ENCODE measurements at regions not wholly inside any gene's neighbourhood (a gene's known extent, or its start where the extent isn't known, plus 50 kb on each side); places are given as distances from the start of the nearest gene placed in this dataset.
"Not testable (repeated sequence)": the region's sequence is repeated elsewhere in the genome, so short reads cannot be mapped to it uniquely, and the experiment has no call there.

DNA sequence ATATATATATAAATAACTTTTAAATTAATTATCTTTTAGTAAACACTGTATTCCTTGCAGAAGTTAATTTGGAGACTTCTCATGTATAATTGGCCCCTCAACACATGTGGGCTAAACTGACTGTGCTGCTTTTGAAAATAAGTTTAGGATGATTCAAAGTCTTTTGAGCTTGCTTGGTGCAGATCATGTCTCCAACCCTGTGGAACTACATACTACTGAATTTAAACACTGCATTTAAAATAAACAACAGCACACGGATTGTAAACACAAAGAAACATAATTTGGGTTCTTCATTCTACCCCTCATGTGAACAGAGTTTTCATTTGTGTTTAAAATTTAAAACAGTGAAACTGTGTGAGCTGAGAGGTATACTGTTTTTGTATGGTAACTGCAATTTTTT, 167.7 kb downstream of the DDX1 start:
- DNase-seq (ENCODE audit: insufficient read length, low spot score), result no peak
- TF ChIP-seq POLR2A (IDR thresholded peaks at IDR 0.05; ENCODE audit: low read depth, low read length) (no peak), POU2F2 (IDR thresholded peaks at IDR 0.05; ENCODE audit: low read depth, low read length) (no peak), PAX5 (IDR thresholded peaks at IDR 0.05; ENCODE audit: insufficient read depth, low read length, severe bottlenecking) (no peak), TAF1 (IDR thresholded peaks at IDR 0.05; ENCODE audit: low read depth, low read length) (no peak), POLR2AphosphoS5 (IDR thresholded peaks at IDR 0.05; ENCODE audit: low read depth, low read length) (no peak), SPI1 (IDR thresholded peaks at IDR 0.05; ENCODE audit: low read depth, low read length) (no peak)
- FAIRE-seq, result no peak

DNA sequence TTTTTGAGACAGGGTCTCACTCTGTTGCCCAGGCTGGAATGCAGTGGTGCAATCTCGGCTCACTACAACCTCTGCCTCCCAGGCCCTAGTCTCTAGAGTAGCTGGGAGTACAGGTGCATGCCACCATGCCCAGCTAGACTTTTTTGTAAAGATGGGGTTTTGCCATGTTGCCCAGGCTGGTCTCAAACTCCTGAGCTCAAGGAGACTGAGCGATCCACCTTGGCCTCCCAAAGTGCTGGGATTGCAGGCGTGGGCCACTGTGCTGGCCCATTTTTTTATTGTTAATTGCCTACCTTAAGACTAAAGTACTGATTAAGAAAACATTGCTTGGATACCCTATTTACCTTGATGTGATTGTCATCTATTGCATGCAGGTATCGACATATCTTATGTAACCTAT, 168.1 kb downstream of the DDX1 start:
- DNase-seq (ENCODE audit: insufficient read length, low spot score); FAIRE-seq: not testable (repeated sequence)

DNA sequence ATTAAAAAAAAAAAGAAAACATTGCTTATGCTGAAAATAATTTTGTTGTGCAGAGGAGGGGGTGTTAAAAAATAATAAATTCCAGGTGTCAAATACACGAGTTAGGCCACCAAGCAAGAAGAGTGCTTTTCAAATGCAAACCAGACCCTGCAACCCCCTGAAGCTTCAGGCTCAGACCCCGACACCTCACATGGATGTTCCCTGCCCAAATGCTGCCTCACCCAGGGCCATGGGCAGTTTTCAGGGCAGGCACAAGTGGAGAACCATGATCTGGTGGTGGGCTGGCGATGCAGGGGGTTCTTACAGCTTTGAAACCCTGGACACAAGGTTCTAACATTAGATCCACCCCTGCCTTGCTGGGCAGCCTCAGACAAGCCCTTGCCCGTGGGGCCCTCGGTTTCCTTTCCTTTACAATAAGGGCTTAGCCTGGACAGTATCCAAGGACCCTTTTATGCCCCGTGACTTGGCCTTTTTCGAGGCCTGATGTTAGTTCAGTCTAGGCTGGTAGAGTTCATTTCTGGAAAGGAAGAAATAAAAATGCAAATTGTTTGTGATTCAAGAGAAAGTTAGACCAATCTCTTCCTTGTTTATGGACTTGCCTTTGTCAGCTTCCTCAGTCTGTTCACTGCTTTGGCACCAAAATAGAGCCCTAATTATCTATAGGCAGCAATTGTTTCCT, 168.7 kb downstream of the DDX1 start:
- TF ChIP-seq POLR2A (IDR thresholded peaks at IDR 0.05; ENCODE audit: low read depth, low read length) (no peak), SPI1 (IDR thresholded peaks at IDR 0.05; ENCODE audit: low read depth, low read length) (no peak), POLR2AphosphoS5 (IDR thresholded peaks at IDR 0.05; ENCODE audit: low read depth, low read length) (no peak), POU2F2 (IDR thresholded peaks at IDR 0.05; ENCODE audit: low read depth, low read length) (no peak), PAX5 (IDR thresholded peaks at IDR 0.05; ENCODE audit: insufficient read depth, low read length, severe bottlenecking) (no peak), TAF1 (IDR thresholded peaks at IDR 0.05; ENCODE audit: low read depth, low read length) (no peak)
- no peak for DNase-seq (ENCODE audit: insufficient read length, low spot score)
- no peak for FAIRE-seq

DNA sequence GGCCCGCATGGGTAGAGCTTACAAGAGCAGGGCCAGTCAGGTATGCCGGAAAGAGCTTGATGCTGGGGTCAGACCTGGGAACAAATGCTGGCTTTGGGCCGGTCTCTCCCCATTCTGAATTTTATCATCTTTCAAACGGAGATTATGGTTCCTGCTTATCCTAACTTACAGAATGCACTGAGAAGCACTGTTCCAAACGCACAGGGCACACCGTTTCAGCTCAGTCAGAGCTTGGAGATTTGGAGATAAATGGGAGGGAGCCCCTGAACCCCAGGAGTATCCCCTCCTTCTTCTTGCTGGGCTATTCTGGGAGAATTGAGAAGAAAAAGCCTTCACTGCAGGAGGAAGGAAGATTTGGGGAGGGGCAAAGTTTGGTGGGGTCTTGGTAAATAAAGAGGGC, 169.4 kb downstream of the DDX1 start:
- no peak for FAIRE-seq
- TF ChIP-seq POLR2AphosphoS5 (IDR thresholded peaks at IDR 0.05; ENCODE audit: low read depth, low read length) (no peak), POU2F2 (IDR thresholded peaks at IDR 0.05; ENCODE audit: low read depth, low read length) (no peak), POLR2A (IDR thresholded peaks at IDR 0.05; ENCODE audit: low read depth, low read length) (no peak), TAF1 (IDR thresholded peaks at IDR 0.05; ENCODE audit: low read depth, low read length) (no peak)
- no peak for DNase-seq (ENCODE audit: insufficient read length, low spot score)

DNA sequence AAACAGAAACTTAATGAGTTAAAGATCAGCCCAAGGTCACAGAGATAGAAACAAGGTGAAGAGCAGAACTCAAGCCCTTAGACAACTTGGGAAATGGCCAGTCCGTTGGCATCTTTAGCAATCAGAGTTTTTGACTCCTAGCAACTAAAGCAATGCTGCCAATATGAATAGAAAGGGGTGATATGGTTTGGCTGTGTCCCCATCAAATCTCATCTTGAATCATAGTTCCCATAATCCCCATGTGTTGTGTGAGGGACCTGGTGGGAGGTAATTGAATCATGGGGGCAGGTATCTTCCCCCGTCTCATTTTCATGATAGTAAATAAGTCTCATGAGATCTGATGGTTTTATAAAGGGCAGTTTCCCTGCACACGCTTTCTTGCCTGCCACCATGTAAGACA, 170.2 kb downstream of the DDX1 start:
- no peak for FAIRE-seq
- TF ChIP-seq POLR2AphosphoS5 (IDR thresholded peaks at IDR 0.05; ENCODE audit: low read depth, low read length) (no peak), TAF1 (IDR thresholded peaks at IDR 0.05; ENCODE audit: low read depth, low read length) (no peak), PAX5 (IDR thresholded peaks at IDR 0.05; ENCODE audit: insufficient read depth, low read length, severe bottlenecking) (no peak), POU2F2 (IDR thresholded peaks at IDR 0.05; ENCODE audit: low read depth, low read length) (no peak), SPI1 (IDR thresholded peaks at IDR 0.05; ENCODE audit: low read depth, low read length) (no peak), POLR2A (IDR thresholded peaks at IDR 0.05; ENCODE audit: low read depth, low read length) (no peak)
- DNase-seq (ENCODE audit: insufficient read length, low spot score), result no peak

DNA sequence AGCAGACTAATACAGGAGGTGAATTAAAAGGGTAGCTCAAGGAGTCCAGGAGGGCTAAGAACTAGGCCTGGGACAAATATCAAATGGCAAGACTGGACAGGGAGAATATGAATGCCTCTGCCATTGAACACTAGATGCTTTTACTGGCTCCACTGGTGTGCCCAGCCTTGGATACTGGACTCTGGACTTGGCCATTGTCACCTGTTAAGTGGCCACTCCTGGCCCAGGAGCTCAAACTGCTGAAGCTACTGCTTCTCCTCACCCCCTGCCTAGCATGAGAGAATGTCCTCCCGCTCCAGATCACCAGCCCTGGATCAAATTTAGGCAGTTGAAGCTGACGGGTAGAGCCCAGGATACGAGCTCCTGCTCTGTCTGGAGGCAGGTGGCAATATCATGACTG, 170.8 kb downstream of the DDX1 start:
- FAIRE-seq (no peak), DNase-seq (ENCODE audit: insufficient read length, low spot score) (no peak)
- no peak for TF ChIP-seq POLR2AphosphoS5 (IDR thresholded peaks at IDR 0.05; ENCODE audit: low read depth, low read length)
- no peak for TF ChIP-seq SPI1 (IDR thresholded peaks at IDR 0.05; ENCODE audit: low read depth, low read length)
- no peak for TF ChIP-seq POLR2A (IDR thresholded peaks at IDR 0.05; ENCODE audit: low read depth, low read length)
- no peak for TF ChIP-seq PAX5 (IDR thresholded peaks at IDR 0.05; ENCODE audit: insufficient read depth, low read length, severe bottlenecking)
- TF ChIP-seq POU2F2 (IDR thresholded peaks at IDR 0.05; ENCODE audit: low read depth, low read length), result no peak
- TF ChIP-seq TAF1 (IDR thresholded peaks at IDR 0.05; ENCODE audit: low read depth, low read length), result no peak

DNA sequence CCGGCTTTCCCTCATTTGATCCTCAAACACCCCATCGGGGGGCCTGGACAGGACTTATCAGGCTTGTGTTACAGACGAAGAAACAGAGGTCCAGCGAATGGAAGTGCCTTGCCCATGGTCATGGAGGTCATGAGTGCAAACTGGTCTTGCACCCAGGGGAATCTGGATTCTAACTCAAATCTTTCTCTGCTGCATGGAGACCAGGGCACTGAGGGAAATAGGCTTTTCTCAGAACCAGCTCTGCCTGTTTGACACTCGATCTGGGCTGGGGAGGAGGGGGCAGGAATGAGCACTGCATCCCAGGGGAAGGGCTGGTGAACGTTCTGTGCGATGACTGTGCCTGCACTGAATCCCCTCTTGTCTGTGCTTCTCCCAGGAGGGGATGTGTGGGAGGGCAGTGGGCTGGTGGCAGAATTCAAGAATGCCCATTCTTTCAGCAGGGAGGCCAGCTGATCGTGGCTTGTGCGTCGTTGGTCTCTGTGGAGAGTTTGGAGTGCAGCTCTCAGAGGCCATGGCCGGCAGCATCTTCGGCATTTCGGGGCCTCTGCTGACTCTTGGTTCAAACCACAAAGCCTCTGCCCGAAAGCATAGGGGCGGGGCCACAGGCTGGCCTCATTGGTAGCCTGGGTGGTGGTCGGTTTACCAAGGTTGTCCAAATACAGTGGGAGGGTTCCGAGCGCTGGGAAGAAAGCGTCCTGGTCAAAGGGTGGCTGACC, 171.6 kb downstream of the DDX1 start:
- TF ChIP-seq PAX5 (IDR thresholded peaks at IDR 0.05; ENCODE audit: insufficient read depth, low read length, severe bottlenecking) (no peak), POU2F2 (IDR thresholded peaks at IDR 0.05; ENCODE audit: low read depth, low read length) (no peak), SPI1 (IDR thresholded peaks at IDR 0.05; ENCODE audit: low read depth, low read length) (no peak), POLR2A (IDR thresholded peaks at IDR 0.05; ENCODE audit: low read depth, low read length) (no peak), TAF1 (IDR thresholded peaks at IDR 0.05; ENCODE audit: low read depth, low read length) (no peak), POLR2AphosphoS5 (IDR thresholded peaks at IDR 0.05; ENCODE audit: low read depth, low read length) (no peak)
- no peak for FAIRE-seq
- no peak for DNase-seq (ENCODE audit: insufficient read length, low spot score)

DNA sequence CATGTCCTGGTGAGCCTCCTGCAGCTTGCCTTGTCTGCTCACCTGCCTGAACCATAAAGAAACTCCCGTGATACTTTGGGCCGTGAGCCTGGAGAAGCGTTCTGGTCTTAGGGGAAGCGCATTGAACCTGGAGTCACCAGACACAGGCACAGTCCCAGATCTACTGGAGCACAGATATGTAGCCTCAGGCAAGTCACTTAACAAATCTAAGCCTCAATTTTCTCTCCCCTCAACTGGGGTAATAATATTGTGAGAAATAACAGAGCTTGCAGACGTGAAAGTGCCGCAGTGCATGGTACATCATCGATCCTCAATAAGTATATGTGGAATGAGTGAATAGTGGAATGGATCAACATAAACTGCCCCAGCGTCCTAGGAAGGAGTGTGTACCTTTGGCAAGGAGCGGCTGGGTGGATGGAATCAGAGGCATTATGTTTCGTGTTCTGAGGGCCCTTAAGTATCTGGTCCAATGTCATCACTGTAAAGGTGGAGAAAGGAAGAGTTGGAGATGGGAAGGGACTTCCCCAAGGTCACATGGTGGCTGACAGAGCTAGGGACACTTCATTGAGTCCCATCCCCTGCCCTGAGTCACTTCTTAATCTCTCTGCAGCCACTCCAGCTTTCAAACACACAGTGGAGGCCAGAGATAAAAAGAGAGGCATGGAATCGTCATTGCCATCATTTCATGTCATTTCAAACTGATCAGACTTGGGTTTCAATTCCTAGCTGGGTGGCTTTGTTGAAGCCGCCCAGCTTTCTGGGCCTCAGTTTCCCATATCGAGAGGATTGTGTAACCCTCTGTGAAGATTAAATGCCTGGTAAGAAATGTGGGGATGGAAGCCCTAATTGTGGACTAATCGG, 172.4 kb downstream of the DDX1 start:
- no peak for DNase-seq (ENCODE audit: insufficient read length, low spot score)
- no peak for FAIRE-seq
- TF ChIP-seq SPI1 (IDR thresholded peaks at IDR 0.05; ENCODE audit: low read depth, low read length) (no peak), POU2F2 (IDR thresholded peaks at IDR 0.05; ENCODE audit: low read depth, low read length) (no peak), PAX5 (IDR thresholded peaks at IDR 0.05; ENCODE audit: insufficient read depth, low read length, severe bottlenecking) (no peak), POLR2AphosphoS5 (IDR thresholded peaks at IDR 0.05; ENCODE audit: low read depth, low read length) (no peak), POLR2A (IDR thresholded peaks at IDR 0.05; ENCODE audit: low read depth, low read length) (no peak)

DNA sequence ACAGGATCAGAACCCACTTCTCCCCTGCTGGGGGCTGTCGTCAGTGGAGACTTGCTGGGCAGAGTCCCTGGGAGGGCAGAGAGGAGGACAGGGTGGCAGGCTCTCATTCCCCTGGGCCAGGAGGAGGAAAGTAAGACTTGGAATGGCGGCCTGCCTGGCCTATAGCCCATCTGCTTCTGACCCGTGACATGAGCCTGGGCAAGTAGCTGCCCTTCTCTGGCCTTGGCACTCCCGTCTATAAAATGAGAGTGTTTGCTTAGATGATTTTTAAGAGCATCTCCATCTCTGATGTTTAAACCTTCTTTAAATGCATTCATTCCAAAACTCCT, 173.0 kb downstream of the DDX1 start:
- FAIRE-seq, result no peak
- no peak for DNase-seq (ENCODE audit: insufficient read length, low spot score)
- TF ChIP-seq TAF1 (IDR thresholded peaks at IDR 0.05; ENCODE audit: low read depth, low read length), result no peak
- no peak for TF ChIP-seq SPI1 (IDR thresholded peaks at IDR 0.05; ENCODE audit: low read depth, low read length)
- no peak for TF ChIP-seq POLR2AphosphoS5 (IDR thresholded peaks at IDR 0.05; ENCODE audit: low read depth, low read length)
- no peak for TF ChIP-seq POLR2A (IDR thresholded peaks at IDR 0.05; ENCODE audit: low read depth, low read length)
- no peak for TF ChIP-seq PAX5 (IDR thresholded peaks at IDR 0.05; ENCODE audit: insufficient read depth, low read length, severe bottlenecking)
- TF ChIP-seq POU2F2 (IDR thresholded peaks at IDR 0.05; ENCODE audit: low read depth, low read length), result no peak
